OCI-LY7 (cell line): ENCODE measurements at regions not wholly inside any gene's neighbourhood (a gene's known extent, or its start where the extent isn't known, plus 50 kb on each side); places are given as distances from the start of the nearest gene placed in this dataset.

Source experiments
- BruUV-seq: library from RNA; stranded (reverse); fragments of 400-500 nt; replicated peaks from 2 replicates; lab custom pipeline; 2021; lab: Mats Ljungman, UMichigan
- CTCF ChIA-PET: fragments of 300-600 bp; sonication (Branson Sonifier 250); formaldehyde crosslinking; loops from one replicate; lab custom pipeline; 2022; ENCODE audit warnings: antibody characterized with exemption; ENCODE audit not compliant: unreplicated experiment; lab: Charles Lee
- POLR2A ChIA-PET: fragments of 300-600 bp; sonication (Branson Sonifier 250); formaldehyde crosslinking; loops from one replicate; lab custom pipeline; 2022; ENCODE audit warnings: antibody characterized with exemption; lab: Charles Lee
- DNase-seq: peaks from one replicate; pipeline ENCODE4 v3.0.0-alpha.2; 2015; ENCODE audit warnings: low spot score
- H2AFZ ChIP-seq: fragments of 200-600 bp; sonication (generic), shearing (Covaris generic); 2 replicates; pipeline ENCODE4 v1.6.1; 2014; ENCODE audit warnings: mild to moderate bottlenecking, antibody characterized with exemption, low read length, moderate library complexity
- H3K27ac ChIP-seq: fragments of 200-600 bp; sonication (generic); 2 replicates; pipeline ENCODE4 v1.5.1; 2014; ENCODE audit warnings: mixed run types, low read depth, mild to moderate bottlenecking, moderate library complexity, low read length, inconsistent platforms; ENCODE audit not compliant: poor library complexity, severe bottlenecking
- H3K36me3 ChIP-seq: fragments of 200-600 bp; sonication (generic); 2 replicates; pipeline ENCODE4 v1.6.1; 2014; ENCODE audit warnings: mild to moderate bottlenecking, antibody characterized with exemption, low read length, moderate library complexity, mixed read lengths; ENCODE audit not compliant: insufficient read depth
- H3K4me1 ChIP-seq: fragments of 200-600 bp; sonication (generic); 2 replicates; pipeline ENCODE4 v1.5.1; 2014; ENCODE audit warnings: mild to moderate bottlenecking, low read length; ENCODE audit not compliant: insufficient read depth, poor library complexity, severe bottlenecking
- H3K4me2 ChIP-seq: fragments of 200-600 bp; sonication (generic); 2 replicates; pipeline ENCODE4 v1.6.1; 2014; ENCODE audit warnings: mild to moderate bottlenecking, low read length
- H3K4me3 ChIP-seq: fragments of 200-600 bp; sonication (generic); 2 replicates; pipeline ENCODE4 v1.5.1; 2014; ENCODE audit warnings: mild to moderate bottlenecking, low read depth, low read length; ENCODE audit not compliant: poor library complexity, severe bottlenecking
- H3K79me2 ChIP-seq: fragments of 200-600 bp; sonication (generic); 2 replicates; pipeline ENCODE4 v1.6.1; 2016; ENCODE audit warnings: low read depth, mild to moderate bottlenecking, low read length, moderate library complexity, mixed read lengths; ENCODE audit not compliant: insufficient read depth
- H3K9me2 ChIP-seq: fragments of 200-600 bp; sonication (generic); 2 replicates; pipeline ENCODE4 v1.6.1; 2016; ENCODE audit warnings: mild to moderate bottlenecking, low read length, mixed read lengths; ENCODE audit not compliant: insufficient read depth
- H3K9me3 ChIP-seq: fragments of 200-600 bp; sonication (generic); 2 replicates; pipeline ENCODE4 v1.6.1; 2014; ENCODE audit warnings: mild to moderate bottlenecking, mixed run types, low read length, mixed read lengths
- H4K20me1 ChIP-seq: fragments of 200-600 bp; sonication (generic); 2 replicates; pipeline ENCODE4 v1.6.1; 2014; ENCODE audit warnings: mild to moderate bottlenecking, antibody characterized with exemption, low read length, moderate library complexity, mixed read lengths; ENCODE audit not compliant: insufficient read depth
- CTCF ChIP-seq: fragments of 200-600 bp; sonication (generic); conservative IDR thresholded peaks from 2 replicates; pipeline ENCODE4 v1.5.1; 2014; ENCODE audit warnings: mild to moderate bottlenecking, antibody characterized with exemption, low read length, moderate library complexity, mixed read lengths
- EZH2phosphoT487 ChIP-seq: fragments of 200-600 bp; sonication (generic); IDR thresholded peaks from 2 replicates; pipeline ENCODE4 v1.6.1; 2018; ENCODE audit warnings: low read depth, borderline replicate concordance, mild to moderate bottlenecking, mixed run types, antibody characterized with exemption, low read length, moderate library complexity, mixed read lengths
- intact Hi-C: fragments of 100-400 bp; cut with micrococcal nuclease; formaldehyde crosslinking; loops from one replicate; pipeline ENCODE4 v1.10.0; 2022; ENCODE audit not compliant: unreplicated experiment

GRCh38 chr4:28565396-28565795, 1704.8 kb downstream of the STIM2 start:
- H3K79me2 ChIP-seq: no peaks in the 10 kb centered on the region
- TF ChIP-seq EZH2phosphoT487: no peak
- no peak overlapping the region for H2AFZ ChIP-seq
- intact Hi-C loops: no loop called here
- H3K9me2 ChIP-seq: no peaks in the 10 kb centered on the region
- BruUV-seq: no TSS peak
- POLR2A ChIA-PET: interaction anchor here (0.7 to 1.4 kb wide), 2 partner anchors 9 to 240 kb away, joined by 3 read pairs; no protein-coding TSS in a partner anchor
- H3K4me1 ChIP-seq: no peaks in the 10 kb centered on the region
- no peak overlapping the region for H3K27ac ChIP-seq
- H4K20me1 ChIP-seq: no peaks in the 10 kb centered on the region
- no peak for DNase-seq
- no peak overlapping the region for H3K4me2 ChIP-seq
- no peak overlapping the region for H3K4me3 ChIP-seq
- H3K9me3 ChIP-seq: no peaks in the 10 kb centered on the region
- CTCF ChIA-PET: no interaction called here
- H3K36me3 ChIP-seq: no peaks in the 10 kb centered on the region

GRCh38 chr4:28600958-28601357, 1740.3 kb downstream of the STIM2 start:
- H4K20me1 ChIP-seq: no peaks in the 10 kb centered on the region
- H2AFZ ChIP-seq: no peak overlapping the region
- POLR2A ChIA-PET: interaction anchor here (0.7 to 1.4 kb wide), 2 partner anchors 9 to 919 kb away, joined by 3 read pairs; no protein-coding TSS in a partner anchor
- H3K4me2 ChIP-seq: no peak overlapping the region
- CTCF ChIA-PET: no interaction called here
- H3K9me3 ChIP-seq: no peaks in the 10 kb centered on the region
- H3K4me1 ChIP-seq: no peaks in the 10 kb centered on the region
- BruUV-seq: no TSS peak
- no peak for DNase-seq
- no peak overlapping the region for H3K4me3 ChIP-seq
- H3K79me2 ChIP-seq: no peaks in the 10 kb centered on the region
- H3K27ac ChIP-seq: no peak overlapping the region
- H3K9me2 ChIP-seq: no peaks in the 10 kb centered on the region
- TF ChIP-seq CTCF: no peak
- TF ChIP-seq EZH2phosphoT487: no peak
- no peaks in the 10 kb centered on the region for H3K36me3 ChIP-seq
- intact Hi-C loops: no loop called here

- intact Hi-C loops: no loop called here
Measured at GRCh38 chr4:28621591-28621990, 1761.0 kb downstream of the STIM2 start.

More at GRCh38 chr4:28621591-28621990, 1761.0 kb downstream of the STIM2 start:
- H3K9me3 ChIP-seq: no peaks in the 10 kb centered on the region
- no TSS peak for BruUV-seq
- no peak overlapping the region for H3K4me2 ChIP-seq
- no peaks in the 10 kb centered on the region for H3K36me3 ChIP-seq
- no peak overlapping the region for H3K27ac ChIP-seq
- ChIA-PET POLR2A (interaction anchor here (0.6 to 1.0 kb wide), 3 partner anchors 14 to 1579 kb away, joined by 3 to 4 read pairs (median 3); no protein-coding TSS in a partner anchor), CTCF (no interaction called here)
- no peaks in the 10 kb centered on the region for H3K4me1 ChIP-seq
- H3K4me3 ChIP-seq: no peak overlapping the region
- H4K20me1 ChIP-seq: no peaks in the 10 kb centered on the region
- no peaks in the 10 kb centered on the region for H3K9me2 ChIP-seq
- DNase-seq: no peak
- TF ChIP-seq CTCF: no peak
- TF ChIP-seq EZH2phosphoT487: no peak
- H3K79me2 ChIP-seq: no peaks in the 10 kb centered on the region
- H2AFZ ChIP-seq: no peak overlapping the region
